D341Med (cell line): ENCODE measurements at regions not wholly inside any gene's neighbourhood (a gene's known extent, or its start where the extent isn't known, plus 50 kb on each side); places are given as distances from the start of the nearest gene placed in this dataset.
"Not testable (repeated sequence)": the region's sequence is repeated elsewhere in the genome, so short reads cannot be mapped to it uniquely, and the experiment has no call there.

Experiments
- DNase-seq: peaks from one replicate; pipeline ENCODE4 v3.0.0; 2012; ENCODE audit warnings: low spot score

- no peak for DNase-seq
Observed at GRCh38 chr9:115804206-115804605, 349.4 kb upstream of the PAPPA start.

DNA sequence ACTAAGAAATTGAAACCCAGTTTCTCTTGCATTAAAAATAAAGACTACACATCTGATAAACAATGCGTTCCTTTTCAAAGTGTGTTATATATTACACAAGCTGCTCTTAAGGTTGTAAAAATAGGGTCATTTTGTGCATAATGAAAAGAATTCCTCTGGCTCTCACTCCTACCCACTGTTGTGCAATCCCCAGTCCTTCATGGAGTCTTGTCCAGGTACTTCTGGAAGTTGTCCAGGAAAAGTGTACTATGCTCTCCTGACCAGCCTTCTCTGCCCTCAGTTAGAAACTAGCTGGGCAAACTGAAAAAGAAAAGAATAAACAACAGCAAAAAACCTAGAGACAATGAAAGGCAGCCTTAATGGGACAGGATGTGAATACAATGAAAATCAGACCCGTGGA lies 345.5 kb upstream of the PAPPA start:
- no peak for DNase-seq

- DNase-seq: no peak
Observed at GRCh38 chr9:115808695-115809094, 344.9 kb upstream of the PAPPA start.

DNA sequence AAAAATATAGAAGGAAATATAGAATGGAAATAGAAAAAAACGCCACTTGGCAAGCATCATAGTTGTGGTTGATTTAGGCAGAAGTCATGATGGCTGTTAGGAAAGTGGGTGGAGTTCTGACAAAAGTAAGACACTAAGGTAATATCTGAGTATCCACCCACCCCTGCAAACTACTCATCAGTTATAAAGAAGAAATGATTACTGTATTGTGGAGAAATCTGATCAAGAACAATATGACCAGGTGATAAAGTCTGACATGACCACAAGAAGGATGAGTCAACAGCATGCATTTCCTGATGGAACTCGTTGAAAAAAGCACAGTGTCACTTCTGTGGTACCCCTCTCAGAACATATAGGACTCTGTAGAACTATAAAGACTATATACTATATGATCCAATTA lies 343.4 kb upstream of the PAPPA start:
- no peak for DNase-seq

- DNase-seq: no peak
Observed at GRCh38 chr9:115814081-115814480, 339.5 kb upstream of the PAPPA start.

DNA sequence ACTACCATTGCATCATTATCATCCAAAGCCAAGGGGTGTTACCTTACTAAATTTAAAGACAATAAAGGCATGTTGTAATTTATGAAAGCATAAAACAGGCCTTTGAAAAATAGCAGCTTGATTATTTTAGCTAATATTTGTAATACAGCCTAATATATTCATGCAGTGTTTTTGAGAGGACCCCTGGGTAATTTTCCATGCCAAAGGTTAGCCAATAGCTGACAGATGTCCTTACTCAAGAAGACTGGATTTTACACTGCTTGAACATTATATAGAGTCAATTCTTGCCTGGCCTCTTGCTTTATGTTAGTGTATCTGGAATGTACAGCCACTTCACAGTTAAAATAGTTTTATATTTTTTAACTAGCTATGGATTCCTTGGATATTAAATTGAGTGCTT lies 337.8 kb upstream of the PAPPA start:
- no peak for DNase-seq

GRCh38 chr9:115818651-115819050 lies 334.9 kb upstream of the PAPPA start:
- DNase-seq: not testable (repeated sequence)

DNA sequence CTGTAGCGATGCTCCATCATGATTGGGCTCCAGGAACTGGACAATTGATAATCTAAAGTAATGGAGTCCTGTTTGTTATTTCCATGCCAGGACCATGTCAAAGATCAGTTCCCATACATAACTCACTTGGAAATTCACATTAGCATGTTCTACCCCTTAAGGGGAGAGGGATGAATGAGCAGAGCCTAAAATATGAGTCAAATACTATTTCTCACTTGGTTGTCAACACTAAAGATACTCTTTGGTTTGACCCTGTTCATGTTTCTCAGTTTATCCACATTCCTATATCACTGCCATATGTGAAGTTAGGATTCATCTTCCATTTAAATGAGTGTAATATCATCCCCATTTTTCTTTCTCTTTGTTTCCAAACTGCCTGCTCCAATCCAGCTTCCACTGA lies 321.6 kb upstream of the PAPPA start:
- DNase-seq: no peak

GRCh38 chr9:115837618-115838017 lies 316.0 kb upstream of the PAPPA start:
- no peak for DNase-seq

DNA sequence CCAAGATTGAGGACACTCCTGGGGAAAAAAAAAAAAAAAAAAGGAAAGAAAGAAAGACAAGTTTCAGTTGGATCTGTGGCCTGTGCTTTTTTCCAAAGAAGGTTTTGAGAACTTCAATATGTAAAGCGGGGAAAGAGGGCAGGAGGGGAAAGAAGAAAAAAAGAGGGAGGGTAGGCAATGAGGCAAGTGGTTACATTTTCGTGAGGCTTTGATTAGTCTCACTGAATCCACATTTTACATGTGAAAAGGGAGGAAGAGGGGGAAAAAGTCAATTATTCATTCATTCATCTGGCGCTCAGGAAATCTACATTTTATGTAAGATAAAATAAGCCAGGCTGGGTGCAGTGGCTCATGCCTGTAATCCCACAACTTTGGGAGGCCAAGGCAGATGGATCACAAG lies 315.2 kb upstream of the PAPPA start:
- no peak for DNase-seq

DNA sequence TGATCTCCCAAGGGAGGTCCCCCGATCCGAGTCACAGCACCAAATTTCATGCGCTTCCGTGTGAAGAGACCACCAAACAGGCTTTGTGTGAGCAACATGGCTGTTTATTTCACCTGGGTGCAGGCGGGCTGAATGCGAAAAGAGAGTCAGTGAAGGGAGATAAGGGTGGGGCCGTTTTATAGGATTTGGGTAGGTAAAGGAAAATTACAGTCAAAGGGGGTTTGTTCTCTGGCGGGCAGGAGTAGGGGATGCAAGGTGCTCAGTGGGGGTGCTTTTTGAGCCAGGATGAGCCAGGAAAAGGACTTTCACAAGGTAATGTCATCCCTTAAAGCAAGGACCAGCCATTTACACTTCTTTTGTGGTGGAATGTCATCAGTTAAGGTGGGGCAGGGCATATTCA lies 309.2 kb upstream of the PAPPA start:
- not testable (repeated sequence) for DNase-seq

DNA sequence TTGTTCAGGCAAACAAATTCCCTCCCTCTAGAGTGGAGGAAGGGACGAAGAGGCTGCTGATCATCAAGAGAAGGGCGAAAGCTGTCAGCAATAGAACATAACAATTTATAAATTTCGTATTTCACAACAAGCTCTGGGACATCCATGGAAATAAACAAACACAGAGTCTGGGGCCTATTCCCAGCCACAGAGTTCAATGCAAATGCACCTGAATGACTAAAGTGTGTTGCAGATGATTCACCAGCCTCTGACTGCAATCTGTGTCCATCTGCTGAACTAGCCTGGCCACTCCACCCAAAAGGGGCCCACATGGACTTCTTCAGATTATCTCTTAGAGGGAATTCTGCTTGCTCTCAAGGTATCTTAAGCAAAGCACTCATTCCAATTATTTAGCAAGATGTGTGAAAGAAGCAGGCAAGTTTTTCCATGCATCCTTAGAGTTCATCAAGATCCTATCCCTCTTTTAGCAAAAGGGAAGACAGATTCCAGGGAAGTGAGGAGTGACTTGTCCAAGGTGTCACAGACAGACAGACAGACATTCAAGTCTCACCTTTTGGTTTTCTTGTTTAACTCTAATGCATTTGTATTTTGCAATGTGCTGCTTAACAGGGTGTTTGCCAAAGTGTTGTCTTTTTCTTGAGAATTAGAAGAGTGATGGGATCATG lies 307.8 kb upstream of the PAPPA start:
- DNase-seq: no peak

GRCh38 chr9:115847216-115847615 lies 306.4 kb upstream of the PAPPA start:
- no peak for DNase-seq

GRCh38 chr9:115849679-115850412 lies 303.7 kb upstream of the PAPPA start:
- no peak for DNase-seq

GRCh38 chr9:115850548-115851304 lies 302.9 kb upstream of the PAPPA start:
- no peak for DNase-seq

DNA sequence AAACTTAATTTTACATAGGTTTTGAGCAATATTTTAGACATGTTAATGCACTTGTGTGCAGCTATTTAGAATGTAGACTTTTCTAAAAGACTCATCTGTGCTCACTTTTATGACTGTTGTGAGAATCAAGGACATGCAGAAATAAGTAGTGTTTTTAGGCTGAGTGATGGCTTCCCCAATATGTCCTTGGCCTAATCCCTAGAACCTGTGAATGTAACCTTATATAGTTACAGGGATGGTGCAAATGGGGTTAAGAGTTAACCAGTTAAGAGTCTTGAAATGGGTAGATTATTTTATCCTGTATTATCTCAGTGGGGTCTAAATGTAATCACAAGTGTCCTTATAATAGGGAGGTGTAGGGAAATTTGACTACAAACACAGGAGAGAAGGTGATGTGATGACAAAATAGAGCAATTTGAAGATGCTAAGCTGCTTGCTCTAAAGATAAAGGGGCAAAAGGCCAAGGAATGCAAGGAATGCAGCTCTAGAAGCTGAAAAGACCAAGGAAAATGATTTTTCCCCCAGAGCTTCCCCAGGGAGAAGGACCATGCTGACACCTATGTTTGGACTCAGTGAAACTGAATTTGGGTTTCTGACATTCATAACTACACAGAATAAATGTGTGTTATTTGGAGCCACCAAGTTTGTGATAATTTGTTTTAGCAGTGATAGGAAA lies 298.0 kb upstream of the PAPPA start:
- DNase-seq: no peak

- not testable (repeated sequence) for DNase-seq
Observed at GRCh38 chr9:115858421-115858820, 295.2 kb upstream of the PAPPA start.

DNA sequence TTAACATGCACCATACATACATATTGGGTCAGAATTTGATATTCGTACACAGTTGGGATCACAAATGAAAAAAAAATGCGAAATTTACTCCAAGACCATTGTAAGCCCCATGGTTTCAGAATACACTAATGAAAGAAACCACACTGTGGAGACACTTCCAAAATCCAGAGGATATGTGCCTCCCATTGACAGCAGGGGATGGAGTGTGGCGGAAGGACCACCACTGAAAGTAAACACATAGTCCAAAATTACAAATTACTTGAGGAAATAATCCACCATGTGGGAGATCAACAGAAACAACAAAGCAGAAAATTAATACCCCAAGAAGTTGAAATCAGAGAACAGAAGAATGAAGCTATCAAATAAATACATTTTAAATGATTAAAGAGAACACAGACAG lies 291.6 kb upstream of the PAPPA start:
- DNase-seq: no peak

- DNase-seq: no peak
Observed at GRCh38 chr9:115864581-115864980, 289.0 kb upstream of the PAPPA start.

DNA sequence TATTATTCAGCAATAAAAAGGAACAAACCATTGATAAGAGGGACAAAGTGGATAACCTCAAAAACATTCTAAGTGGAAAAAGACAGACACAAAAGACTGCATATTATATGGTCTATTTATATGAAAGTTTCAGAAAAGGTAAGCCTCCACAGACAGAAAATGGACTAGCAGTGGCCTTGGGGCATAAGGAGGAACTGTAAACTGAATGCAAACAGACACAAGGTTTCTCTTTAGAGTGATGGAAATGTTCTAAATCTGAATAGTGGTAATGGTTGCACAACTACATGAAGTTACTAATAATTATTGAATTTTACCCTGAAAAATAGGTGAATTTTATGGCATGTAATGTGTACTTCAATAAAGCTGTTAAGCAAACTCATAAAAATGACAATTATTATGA lies 286.3 kb upstream of the PAPPA start:
- no peak for DNase-seq

GRCh38 chr9:115877852-115878438 lies 275.6 kb upstream of the PAPPA start:
- no peak for DNase-seq

DNA sequence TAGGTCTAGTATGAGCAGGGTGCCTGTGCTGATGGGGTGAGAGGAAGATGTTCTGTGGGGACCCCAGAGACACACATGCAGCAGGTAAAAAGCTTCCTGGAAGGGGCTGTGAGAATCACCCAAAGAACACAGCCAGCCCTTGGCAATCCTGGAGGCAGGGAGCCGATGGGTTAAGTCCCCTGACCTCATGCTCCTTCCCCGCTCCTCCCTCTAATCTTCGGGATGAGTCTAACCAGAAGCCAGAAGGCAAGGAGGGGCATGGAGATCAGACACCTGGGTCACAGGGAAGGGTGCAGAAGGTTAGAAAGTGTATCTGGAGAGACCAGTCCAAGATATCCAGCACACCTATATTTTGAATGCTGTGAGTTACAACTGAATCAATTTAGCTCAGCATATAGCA lies 274.1 kb upstream of the PAPPA start:
- no peak for DNase-seq
